ENCODE measurements at regions not wholly inside any gene's neighbourhood (a gene's known extent, or its start where the extent isn't known, plus 50 kb on each side); places are given as distances from the start of the nearest gene placed in this dataset.
A peak's percentile ranks its signal among the peaks of the same experiment; 100 is the strongest.

GRCh38 chr9:89744730-89745129 lies 139.9 kb downstream of the GADD45G start:
- ATAC-seq (ENCODE audit: low FRiP score in 2 of 2) (no peak), DNase-seq (no peak)
- TF ChIP-seq POLR2A (IDR thresholded peaks at IDR 0.05), result no peak
- TF ChIP-seq POLR2AphosphoS5 (IDR thresholded peaks at IDR 0.05), result no peak
- TF ChIP-seq EP300 (IDR thresholded peaks at IDR 0.05), result no peak
- TF ChIP-seq CTCF (IDR thresholded peaks at IDR 0.05), result no peak
- no peak overlapping the region for H3K27ac ChIP-seq
- H3K4me1 ChIP-seq, result peaks cover 13 to 18% (median 16%) of the 10 kb centered on the region in 4 donors
- 93 to 96% methylated on average over 3 of the region's 3 CpGs for WGBS, 2 donors
- no peak overlapping the region for H3K4me3 ChIP-seq
- peaks cover 0 to 4% (median 0%) of the 10 kb centered on the region in 4 donors for H3K9me3 ChIP-seq
- no peaks in the 10 kb centered on the region for H3K36me3 ChIP-seq
- H3K27me3 ChIP-seq, result no peaks in the 10 kb centered on the region

GRCh38 chr9:89745601-89746376 lies 141.0 kb downstream of the GADD45G start:
- Histone ChIP-seq H3K4me1 (peaks cover 13 to 24% (median 15%) of the 10 kb centered on the region in 4 donors), H3K9me3 (peaks cover 0 to 4% (median 0%) of the 10 kb centered on the region in 4 donors), H3K27ac (no peak overlapping the region), H3K27me3 (no peaks in the 10 kb centered on the region), H3K36me3 (no peaks in the 10 kb centered on the region), H3K4me3 (no peak overlapping the region)
- DNase-seq (no peak), ATAC-seq (ENCODE audit: low FRiP score in 2 of 2) (no peak)
- TF ChIP-seq POLR2A (IDR thresholded peaks at IDR 0.05), result no peak
- no peak for TF ChIP-seq CTCF (IDR thresholded peaks at IDR 0.05)
- TF ChIP-seq POLR2AphosphoS5 (IDR thresholded peaks at IDR 0.05), result no peak
- no peak for TF ChIP-seq EP300 (IDR thresholded peaks at IDR 0.05)
- WGBS, 2 donors, result 90 to 91% methylated on average over 6 to 9 of the region's 9 CpGs

GRCh38 chr9:89746385-89747116 lies 141.7 kb downstream of the GADD45G start:
- no peaks in the 10 kb centered on the region for H3K36me3 ChIP-seq
- TF ChIP-seq POLR2AphosphoS5 (IDR thresholded peaks at IDR 0.05) (no peak), POLR2A (IDR thresholded peaks at IDR 0.05) (no peak)
- H3K4me1 ChIP-seq, result peaks cover 13 to 24% (median 15%) of the 10 kb centered on the region in 4 donors
- DNase-seq (no peak), ATAC-seq (ENCODE audit: low FRiP score in 2 of 2) (peak; percentile 1 to 56)
- no peak overlapping the region for H3K27ac ChIP-seq
- 76 to 90% methylated on average over 7 to 15 of the region's 15 CpGs for WGBS, 2 donors
- H3K4me3 ChIP-seq, result no peak overlapping the region
- peaks cover 0 to 4% (median 0%) of the 10 kb centered on the region in 4 donors for H3K9me3 ChIP-seq
- H3K27me3 ChIP-seq, result no peaks in the 10 kb centered on the region

- no peak for DNase-seq
- peaks cover 0 to 4% (median 0%) of the 10 kb centered on the region in 4 donors for H3K9me3 ChIP-seq
- no peaks in the 10 kb centered on the region for H3K36me3 ChIP-seq
- ATAC-seq (ENCODE audit: low FRiP score in 2 of 2), result no peak
- H3K4me1 ChIP-seq, result peaks cover 13 to 24% (median 15%) of the 10 kb centered on the region in 4 donors
- 80 to 84% methylated on average over 13 of the region's 13 CpGs for WGBS, 2 donors
- no peak overlapping the region for H3K4me3 ChIP-seq
- TF ChIP-seq EP300 (IDR thresholded peaks at IDR 0.05), result no peak
- no peak overlapping the region for H3K27ac ChIP-seq
- no peaks in the 10 kb centered on the region for H3K27me3 ChIP-seq
Observed at GRCh38 chr9:89747596-89747995, 142.8 kb downstream of the GADD45G start.

GRCh38 chr9:89748021-89748670 lies 143.3 kb downstream of the GADD45G start:
- no peaks in the 10 kb centered on the region for H3K36me3 ChIP-seq
- no peak for DNase-seq
- peaks cover 0 to 4% (median 0%) of the 10 kb centered on the region in 4 donors for H3K9me3 ChIP-seq
- TF ChIP-seq CTCF (IDR thresholded peaks at IDR 0.05) (no peak), POLR2A (IDR thresholded peaks at IDR 0.05) (no peak), POLR2AphosphoS5 (IDR thresholded peaks at IDR 0.05) (no peak), EP300 (IDR thresholded peaks at IDR 0.05) (no peak)
- 63 to 74% methylated on average over 6 of the region's 6 CpGs for WGBS, 2 donors
- H3K27ac ChIP-seq, result no peak overlapping the region
- no peak for ATAC-seq (ENCODE audit: low FRiP score in 2 of 2)
- no peak overlapping the region for H3K4me3 ChIP-seq
- peaks cover 13 to 24% (median 15%) of the 10 kb centered on the region in 4 donors for H3K4me1 ChIP-seq
- no peaks in the 10 kb centered on the region for H3K27me3 ChIP-seq

Data from upper lobe of left lung (tissue), 6 donors.